GM12891 (cell line): ENCODE measurements at regions not wholly inside any gene's neighbourhood (a gene's known extent, or its start where the extent isn't known, plus 50 kb on each side); places are given as distances from the start of the nearest gene placed in this dataset.

Experiments used
- POLR2A ChIP-seq: IDR thresholded peaks from 2 replicates; pipeline ENCODE4 v1.6.1; 2011; ENCODE audit warnings: low read depth, low read length, control low read depth
- POLR2AphosphoS5 ChIP-seq: IDR thresholded peaks from 2 replicates; pipeline ENCODE4 v1.6.1; 2011; ENCODE audit warnings: low read depth, low read length, control low read depth
- TAF1 ChIP-seq: IDR thresholded peaks from 2 replicates; pipeline ENCODE4 v1.6.1; 2011; ENCODE audit warnings: low read depth, low read length, control low read depth

- TF ChIP-seq POLR2A = no peak
- no peak for TF ChIP-seq POLR2AphosphoS5
- no peak for TF ChIP-seq TAF1
Measured at GRCh38 chr11:36729825-36730224, 131.8 kb upstream of the RAG2 start.
